CD4-positive, alpha-beta T cell treated with Interleukin-17A for 4 hours (primary cell): ENCODE measurements at regions not wholly inside any gene's neighbourhood (a gene's known extent, or its start where the extent isn't known, plus 50 kb on each side); places are given as distances from the start of the nearest gene placed in this dataset.
"Not testable (repeated sequence)": the region's sequence is repeated elsewhere in the genome, so short reads cannot be mapped to it uniquely, and the experiment has no call there.

Experiments
- DNase-seq: peaks from one replicate; pipeline ENCODE4 v3.0.0-alpha.2; 2020; ENCODE audit warnings: mixed read lengths

- DNase-seq: no peak
Measured at GRCh38 chr5:82639393-82640144, 361.4 kb upstream of the RPS23 start.

GRCh38 chr5:82636591-82636990 is 358.4 kb upstream of the RPS23 start:
- no peak for DNase-seq

- no peak for DNase-seq
Measured at GRCh38 chr5:82635561-82636288, 357.6 kb upstream of the RPS23 start.

GRCh38 chr5:82628364-82628910 is 350.3 kb upstream of the RPS23 start:
- DNase-seq: no peak

GRCh38 chr5:82626905-82627591 is 348.9 kb upstream of the RPS23 start:
- DNase-seq: not testable (repeated sequence)

GRCh38 chr5:82626012-82626411 is 347.9 kb upstream of the RPS23 start:
- DNase-seq: not testable (repeated sequence)

GRCh38 chr5:82624062-82624461 is 345.9 kb upstream of the RPS23 start:
- DNase-seq: no peak

GRCh38 chr5:82622711-82623514 is 344.8 kb upstream of the RPS23 start:
- DNase-seq: no peak

GRCh38 chr5:82622205-82622604 is 344.1 kb upstream of the RPS23 start:
- DNase-seq: no peak

GRCh38 chr5:82620957-82621600 is 342.9 kb upstream of the RPS23 start:
- no peak for DNase-seq

GRCh38 chr5:82619097-82619496 is 340.9 kb upstream of the RPS23 start:
- DNase-seq: no peak

GRCh38 chr5:82614706-82615105 is 336.6 kb upstream of the RPS23 start:
- no peak for DNase-seq

GRCh38 chr5:82613891-82614290 is 335.7 kb upstream of the RPS23 start:
- DNase-seq: no peak

- no peak for DNase-seq
Measured at GRCh38 chr5:82610686-82611085, 332.5 kb upstream of the RPS23 start.

GRCh38 chr5:82605441-82605973 is 327.4 kb upstream of the RPS23 start:
- no peak for DNase-seq

- DNase-seq: no peak
Measured at GRCh38 chr5:82603033-82603987, 325.2 kb upstream of the RPS23 start.

GRCh38 chr5:82601861-82602260 is 323.7 kb upstream of the RPS23 start:
- DNase-seq: no peak

- DNase-seq: no peak
Measured at GRCh38 chr5:82601077-82601476, 322.9 kb upstream of the RPS23 start.

- DNase-seq: no peak
Measured at GRCh38 chr5:82599692-82600091, 321.5 kb upstream of the RPS23 start.

- no peak for DNase-seq
Measured at GRCh38 chr5:82599030-82599429, 320.9 kb upstream of the RPS23 start.

GRCh38 chr5:82597437-82597836 is 319.3 kb upstream of the RPS23 start:
- no peak for DNase-seq
